B cell (primary cell): ENCODE measurements at regions not wholly inside any gene's neighbourhood (a gene's known extent, or its start where the extent isn't known, plus 50 kb on each side); places are given as distances from the start of the nearest gene placed in this dataset.

Source experiments
- ATAC-seq: fragments of 200-7000 bp; cut with Tn5 transposase; one replicate; pipeline ENCODE4 v1.10.0; 2021; ENCODE audit warnings: low read depth, mild to moderate bottlenecking, moderate number of reproducible peaks, moderate library complexity
- CTCF ChIA-PET: fragments of 350-600 bp; sonication (Branson Sonifier 250); formaldehyde crosslinking; loops from one replicate; lab custom pipeline; 2021; ENCODE audit warnings: antibody characterized with exemption, inconsistent platforms; lab: Charles Lee
- POLR2A ChIA-PET: fragments of 350-600 bp; sonication (Branson Sonifier 250); formaldehyde crosslinking; loops from one replicate; lab custom pipeline; 2021; ENCODE audit warnings: antibody characterized with exemption; lab: Charles Lee
- DNase-seq: peaks from one replicate; pipeline ENCODE4 v3.0.0; 2013
- H2AFZ ChIP-seq: 2 replicates; pipeline ENCODE4 v1.6.1; 2012; ENCODE audit warnings: mild to moderate bottlenecking, low read depth, low read length; ENCODE audit not compliant: insufficient read depth, poor library complexity, severe bottlenecking
- H3K27ac ChIP-seq, 2 donors: 1 replicate in 1 of 2; 2 replicates in 1 of 2; pipeline ENCODE4 v1.5.1; 2012 to 2013; ENCODE audit warnings: low read length in 2 of 2, mild to moderate bottlenecking in 2 of 2, moderate library complexity in 1 of 2
- H3K27me3 ChIP-seq, 4 experiments: fragments of 200-600 bp in 1 of 4; sonication (generic) in 1 of 4; replicated peaks in 1 of 4; 1 replicate in 2 of 4; 2 replicates in 2 of 4; pipeline versions ENCODE4 v1.6.1 to v1.7.0; 2013 to 2016; ENCODE audit warnings: low read length in 3 of 4, mild to moderate bottlenecking in 2 of 4, mixed read lengths in 1 of 4, moderate library complexity in 1 of 4; ENCODE audit not compliant: insufficient read depth in 4 of 4, control insufficient read depth in 3 of 4; ENCODE audit errors: control extremely low read depth in 1 of 4
- H3K36me3 ChIP-seq, 2 experiments: replicated peaks in 1 of 2; 1 replicate in 1 of 2; 2 replicates in 1 of 2; pipeline versions ENCODE4 v1.6.1 to v1.7.1; 2013; ENCODE audit warnings: low read length in 1 of 2; ENCODE audit not compliant: insufficient read depth in 2 of 2, control insufficient read depth in 1 of 2; ENCODE audit errors: control extremely low read depth in 1 of 2, extremely low read depth in 1 of 2
- H3K4me1 ChIP-seq, 2 donors: fragments of 200-600 bp in 1 of 2; sonication (generic) in 1 of 2; 1 replicate in 1 of 2; 2 replicates in 1 of 2; pipeline versions ENCODE4 v1.5.1 to v1.6.1; 2013 to 2017; ENCODE audit warnings: low read length in 2 of 2; ENCODE audit not compliant: control insufficient read depth in 2 of 2, insufficient read depth in 2 of 2
- H3K4me2 ChIP-seq: replicated peaks from 2 replicates; pipeline ENCODE3; 2012; ENCODE audit warnings: mild to moderate bottlenecking, low read depth, low read length; ENCODE audit not compliant: poor library complexity, severe bottlenecking
- H3K4me3 ChIP-seq, 5 experiments: fragments of 200-600 bp in 1 of 5; sonication (generic) in 1 of 5; 1 replicate in 3 of 5; 2 replicates in 2 of 5; pipeline versions ENCODE4 v1.5.1 to v1.7.0; 2011 to 2016; ENCODE audit warnings: low read length in 4 of 5, mild to moderate bottlenecking in 4 of 5, low read depth in 2 of 5, control low read depth in 1 of 5, moderate library complexity in 1 of 5; ENCODE audit not compliant: insufficient read depth in 1 of 5; ENCODE audit errors: control extremely low read depth in 1 of 5, extremely low read depth in 1 of 5
- H3K79me2 ChIP-seq: fragments of 200-600 bp; sonication (generic); one replicate; pipeline ENCODE4 v1.6.0; 2016; ENCODE audit warnings: low read length; ENCODE audit not compliant: control insufficient read depth, insufficient read depth
- H3K9ac ChIP-seq: fragments of 200-600 bp; sonication (generic); 2 replicates; pipeline ENCODE4 v1.6.1; 2017; ENCODE audit warnings: mild to moderate bottlenecking, low read length, moderate library complexity
- H3K9me3 ChIP-seq, 3 donors: one replicate each; pipeline versions ENCODE4 v1.6.1 to v1.7.1; 2013; ENCODE audit warnings: low read length in 2 of 3; ENCODE audit not compliant: control insufficient read depth in 2 of 3, insufficient read depth in 1 of 3; ENCODE audit errors: control extremely low read depth in 1 of 3
- H4K20me1 ChIP-seq: 2 replicates; pipeline ENCODE4 v1.6.0; 2012; ENCODE audit warnings: mild to moderate bottlenecking, low read length; ENCODE audit not compliant: insufficient read depth, control insufficient read depth, poor library complexity, severe bottlenecking
- H3K27ac Mint-ChIP-seq: one replicate; pipeline ENCODE4 v1.8.0; 2021; ENCODE audit warnings: mixed read lengths
- H3K27me3 Mint-ChIP-seq: one replicate; pipeline ENCODE4 v1.8.0; 2021; ENCODE audit warnings: mixed read lengths
- H3K4me1 Mint-ChIP-seq: one replicate; pipeline ENCODE4 v1.8.0; 2021; ENCODE audit warnings: mixed read lengths
- H3K4me3 Mint-ChIP-seq: one replicate; pipeline ENCODE4 v1.8.0; 2021; ENCODE audit warnings: mixed read lengths
- H3K9me3 Mint-ChIP-seq: one replicate; pipeline ENCODE4 v1.8.0; 2022; ENCODE audit warnings: mixed read lengths; ENCODE audit not compliant: insufficient read depth
- CTCF ChIP-seq: fragments of 200-600 bp; IDR thresholded peaks from one replicate; pipeline ENCODE4 v1.8.0; 2022; ENCODE audit warnings: antibody characterized with exemption, mild to moderate bottlenecking
- EZH2 ChIP-seq: IDR thresholded peaks from 2 replicates; pipeline ENCODE4 v1.6.1; 2012; ENCODE audit warnings: borderline replicate concordance, low read depth, mild to moderate bottlenecking, moderate library complexity, low read length; ENCODE audit not compliant: insufficient read depth, poor library complexity, severe bottlenecking
- WGBS: methylation state at CpG from one replicate; pipeline ENCODE4 v1.1.5; 2013; ENCODE audit warnings: missing lambda C conversion rate; ENCODE audit not compliant: insufficient coverage; 5-methylcytosine and 5-hydroxymethylcytosine counted together
- intact Hi-C: fragments of 100-400 bp; cut with micrococcal nuclease; formaldehyde crosslinking; loops from one replicate; pipeline ENCODE4 v1.10.0; 2022

- WGBS = 100% methylated on average over 1 of the region's 2 CpGs
Observed at GRCh38 chr1:55402671-55403464, 187.7 kb upstream of the USP24 start.

More at GRCh38 chr1:55402671-55403464, 187.7 kb upstream of the USP24 start:
- Histone ChIP-seq H3K27me3 (peaks cover 0 to 14% (median 3%) of the 10 kb centered on the region in 4 experiments), H3K36me3 (no peaks in the 10 kb centered on the region), H3K9me3 (no peaks in the 10 kb centered on the region), H2AFZ (no peak overlapping the region), H4K20me1 (no peaks in the 10 kb centered on the region), H3K27ac (no peak overlapping the region), H3K4me3 (no peak overlapping the region), H3K4me1 (no peaks in the 10 kb centered on the region), H3K9ac (no peak overlapping the region), H3K79me2 (no peaks in the 10 kb centered on the region), H3K4me2 (no peak overlapping the region)
- Mint-ChIP-seq H3K9me3 (no peaks in the 10 kb centered on the region), H3K4me3 (no peak overlapping the region), H3K27ac (no peak overlapping the region), H3K4me1 (no peaks in the 10 kb centered on the region), H3K27me3 (peaks cover 44% of the 10 kb centered on the region)
- ChIA-PET CTCF (no interaction called here), POLR2A (no interaction called here)
- no peak for TF ChIP-seq CTCF
- no peak for TF ChIP-seq EZH2
- no peak for ATAC-seq
- no peak for DNase-seq
- intact Hi-C loops = no loop called here
